ENCODE measurements at regions not wholly inside any gene's neighbourhood (a gene's known extent, or its start where the extent isn't known, plus 50 kb on each side); places are given as distances from the start of the nearest gene placed in this dataset.
A peak's percentile ranks its signal among the peaks of the same experiment; 100 is the strongest.

DNA sequence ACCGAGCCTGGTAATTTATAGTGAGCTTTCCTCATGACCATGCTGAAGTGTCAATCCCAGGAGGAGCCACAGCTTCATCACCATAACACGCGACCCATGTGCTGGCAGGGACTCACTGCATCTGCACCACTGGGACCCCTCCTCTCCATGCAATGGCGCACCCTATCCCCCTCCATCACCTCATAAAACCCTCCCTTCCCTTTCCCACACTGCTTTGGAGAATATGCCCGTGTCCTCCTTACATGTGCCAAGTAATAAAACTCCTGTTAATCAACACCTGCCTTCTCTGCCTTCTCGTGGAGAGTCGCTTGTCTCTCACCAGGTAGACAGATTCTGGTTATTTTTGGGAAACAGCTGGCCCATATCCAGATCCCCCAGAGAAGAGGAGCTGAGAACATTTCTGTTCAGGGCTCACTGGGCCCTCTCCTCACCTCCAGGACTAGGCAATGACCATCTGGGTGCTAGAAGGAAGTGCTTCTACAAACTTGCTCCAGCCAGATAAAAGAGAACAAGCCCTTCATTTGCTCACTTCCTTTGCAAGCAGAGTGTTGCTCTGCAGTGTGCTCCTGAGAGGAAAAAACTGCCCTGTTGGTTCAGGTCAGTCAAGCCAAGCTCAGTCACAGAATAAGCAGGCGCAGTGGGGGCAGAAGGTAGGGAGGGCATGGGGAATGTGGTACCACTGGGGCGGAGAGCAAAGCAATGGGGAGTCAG lies 894.3 kb downstream of the UQCRFS1 start:
- no peaks in the 10 kb centered on the region for H3K9me3 ChIP-seq (replicated peaks)
- TF ChIP-seq, protein P1, sequence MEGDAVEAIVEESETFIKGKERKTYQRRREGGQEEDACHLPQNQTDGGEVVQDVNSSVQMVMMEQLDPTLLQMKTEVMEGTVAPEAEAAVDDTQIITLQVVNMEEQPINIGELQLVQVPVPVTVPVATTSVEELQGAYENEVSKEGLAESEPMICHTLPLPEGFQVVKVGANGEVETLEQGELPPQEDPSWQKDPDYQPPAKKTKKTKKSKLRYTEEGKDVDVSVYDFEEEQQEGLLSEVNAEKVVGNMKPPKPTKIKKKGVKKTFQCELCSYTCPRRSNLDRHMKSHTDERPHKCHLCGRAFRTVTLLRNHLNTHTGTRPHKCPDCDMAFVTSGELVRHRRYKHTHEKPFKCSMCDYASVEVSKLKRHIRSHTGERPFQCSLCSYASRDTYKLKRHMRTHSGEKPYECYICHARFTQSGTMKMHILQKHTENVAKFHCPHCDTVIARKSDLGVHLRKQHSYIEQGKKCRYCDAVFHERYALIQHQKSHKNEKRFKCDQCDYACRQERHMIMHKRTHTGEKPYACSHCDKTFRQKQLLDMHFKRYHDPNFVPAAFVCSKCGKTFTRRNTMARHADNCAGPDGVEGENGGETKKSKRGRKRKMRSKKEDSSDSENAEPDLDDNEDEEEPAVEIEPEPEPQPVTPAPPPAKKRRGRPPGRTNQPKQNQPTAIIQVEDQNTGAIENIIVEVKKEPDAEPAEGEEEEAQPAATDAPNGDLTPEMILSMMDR (IDR thresholded peaks at IDR 0.05; ENCODE audit: borderline replicate concordance): no peak
- H3K27ac ChIP-seq (replicated peaks): no peak overlapping the region
- intact Hi-C loops (cut with micrococcal nuclease): no loop called here
- H3K27me3 ChIP-seq (ENCODE audit: low read depth): peaks cover 21% of the 10 kb centered on the region
- no peak for DNase-seq
- H3K4me3 ChIP-seq: no peak overlapping the region
- H3K4me1 ChIP-seq: no peaks in the 10 kb centered on the region
- H3K36me3 ChIP-seq: no peaks in the 10 kb centered on the region

DNA sequence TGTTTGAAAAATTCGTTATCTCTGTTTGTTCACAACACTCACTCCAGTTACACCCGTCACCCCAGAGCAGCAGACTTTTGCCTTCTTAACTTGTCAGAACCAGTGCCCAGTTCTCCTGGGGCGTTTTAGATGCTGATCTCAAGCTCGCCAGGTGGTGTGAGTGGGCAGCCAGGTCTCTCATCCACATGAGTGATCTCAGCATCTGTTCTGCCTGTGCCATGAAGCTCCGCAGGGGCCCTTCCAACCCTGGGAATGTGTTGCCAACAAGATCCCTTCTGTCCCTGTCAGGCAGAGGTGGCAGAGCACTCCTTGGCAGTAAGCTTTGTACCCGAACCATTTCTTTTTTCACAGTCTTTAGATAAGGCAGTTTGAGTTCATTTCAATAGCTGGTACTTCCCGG lies 896.5 kb downstream of the UQCRFS1 start:
- intact Hi-C loops (cut with micrococcal nuclease): no loop called here
- Histone ChIP-seq H3K4me3 (no peak overlapping the region), H3K36me3 (no peaks in the 10 kb centered on the region), H3K4me1 (no peaks in the 10 kb centered on the region), H3K27ac (replicated peaks) (no peak overlapping the region), H3K27me3 (ENCODE audit: low read depth) (peaks cover 21% of the 10 kb centered on the region), H3K9me3 (replicated peaks) (no peaks in the 10 kb centered on the region)
- DNase-seq: no peak
- TF ChIP-seq, protein P1 (IDR thresholded peaks at IDR 0.05; ENCODE audit: borderline replicate concordance): no peak

DNA sequence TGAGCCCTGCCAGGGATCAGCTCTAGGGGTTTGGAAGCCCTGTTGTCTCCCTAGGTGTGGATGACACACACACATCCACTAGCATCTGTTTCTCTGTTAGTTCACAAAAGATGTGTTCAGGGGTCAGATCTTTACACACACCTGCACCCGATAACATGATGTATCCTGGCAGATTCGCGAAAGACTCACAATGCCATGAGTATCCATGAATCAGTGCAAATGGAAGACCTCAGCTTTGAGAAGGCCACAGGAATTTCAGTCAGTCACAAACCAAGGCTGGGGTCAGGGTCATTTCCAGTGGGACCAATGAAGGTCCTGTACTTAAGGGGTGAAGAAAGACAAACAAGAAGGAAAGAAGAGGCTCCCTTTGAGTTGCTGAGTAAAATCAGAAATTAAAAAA lies 898.2 kb downstream of the UQCRFS1 start:
- TF ChIP-seq, protein P1 (IDR thresholded peaks at IDR 0.05; ENCODE audit: borderline replicate concordance): no peak
- intact Hi-C loops (cut with micrococcal nuclease): no loop called here

DNA sequence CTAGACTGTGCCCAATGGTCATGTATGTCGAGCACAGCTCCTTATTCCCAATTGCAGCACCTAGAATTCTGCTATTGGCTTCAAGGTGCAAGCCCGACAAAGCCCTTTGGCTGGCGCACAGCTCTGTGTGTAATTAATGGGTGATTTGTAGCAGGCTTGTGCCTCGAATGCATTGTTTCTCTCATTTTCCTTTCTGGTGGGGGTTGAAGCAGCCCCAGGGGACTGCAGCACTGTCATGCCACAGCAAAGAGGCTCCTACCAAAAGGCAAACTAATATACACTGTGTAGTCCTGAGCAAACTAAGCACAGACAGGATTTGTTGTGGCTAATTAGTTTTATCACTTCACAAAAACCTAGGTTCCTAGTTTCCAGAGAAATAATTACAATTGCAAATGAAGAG lies 898.7 kb downstream of the UQCRFS1 start:
- TF ChIP-seq, protein P1 (IDR thresholded peaks at IDR 0.05; ENCODE audit: borderline replicate concordance): no peak
- DNase-seq: no peak
- Histone ChIP-seq H3K4me3 (no peak overlapping the region), H3K27me3 (ENCODE audit: low read depth) (peaks cover 16% of the 10 kb centered on the region), H3K9me3 (replicated peaks) (no peaks in the 10 kb centered on the region), H3K4me1 (no peaks in the 10 kb centered on the region), H3K27ac (replicated peaks) (peak overlapping the region; percentile 44), H3K36me3 (no peaks in the 10 kb centered on the region)
- intact Hi-C loops (cut with micrococcal nuclease): no loop called here

More for the DNA sequence above, 898.2 kb downstream of the UQCRFS1 start:
- Histone ChIP-seq H3K27ac (replicated peaks) (no peak overlapping the region), H3K4me1 (no peaks in the 10 kb centered on the region), H3K9me3 (replicated peaks) (no peaks in the 10 kb centered on the region), H3K27me3 (ENCODE audit: low read depth) (peaks cover 16% of the 10 kb centered on the region), H3K4me3 (no peak overlapping the region), H3K36me3 (no peaks in the 10 kb centered on the region)
- no peak for DNase-seq

DNA sequence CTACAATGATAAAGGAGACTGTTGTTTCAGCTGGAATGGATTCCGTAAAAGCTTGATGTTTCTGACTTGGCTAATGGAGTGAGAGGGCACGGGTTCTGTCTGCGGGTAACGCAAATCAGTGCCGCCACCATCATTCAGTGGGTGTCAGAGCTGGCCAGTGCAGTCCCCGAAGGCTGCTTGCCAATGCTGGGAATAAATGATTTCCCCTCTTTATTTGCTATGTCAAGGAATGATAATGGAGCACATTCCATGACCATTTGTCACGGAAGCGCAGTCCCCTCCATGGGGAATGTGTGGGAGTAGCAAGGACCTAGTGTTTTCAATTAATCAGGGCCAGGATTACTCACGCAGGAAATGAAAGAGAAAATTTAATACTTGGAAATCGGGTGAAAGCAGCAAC lies 899.3 kb downstream of the UQCRFS1 start:
- intact Hi-C loops (cut with micrococcal nuclease): no loop called here
- peak; percentile 20 for DNase-seq
- H3K27ac ChIP-seq (replicated peaks): peak overlapping the region; percentile 44
- TF ChIP-seq, protein P1 (IDR thresholded peaks at IDR 0.05; ENCODE audit: borderline replicate concordance): no peak
- H3K27me3 ChIP-seq (ENCODE audit: low read depth): peaks cover 11% of the 10 kb centered on the region
- no peaks in the 10 kb centered on the region for H3K36me3 ChIP-seq
- no peak overlapping the region for H3K4me3 ChIP-seq
- H3K4me1 ChIP-seq: no peaks in the 10 kb centered on the region
- H3K9me3 ChIP-seq (replicated peaks): no peaks in the 10 kb centered on the region

All from left ventricle myocardium inferior (tissue), 1 donor.